Kidney (tissue), 13 donors: ENCODE measurements at regions not wholly inside any gene's neighbourhood (a gene's known extent, or its start where the extent isn't known, plus 50 kb on each side); places are given as distances from the start of the nearest gene placed in this dataset.

Source experiments
- DNase-seq, 5 donors: peaks; one replicate each; pipeline ENCODE4 v3.0.0-alpha.2; 2013 to 2020
- FAIRE-seq: peaks from 2 replicates; lab custom pipeline; 2012; peaks lifted over from hg19 to GRCh38; lab: Jason Lieb, UNC
- H3K27ac ChIP-seq, 2 donors: one replicate each; pipeline ENCODE4 v1.7.0; 2013; ENCODE audit warnings: low read depth in 2 of 2, low read length in 2 of 2, inconsistent platforms in 1 of 2
- H3K27me3 ChIP-seq: one replicate; pipeline ENCODE4 v1.7.1; 2013; ENCODE audit warnings: low read length, inconsistent platforms; ENCODE audit not compliant: control insufficient read depth, insufficient read depth
- H3K36me3 ChIP-seq, 3 donors: one replicate each; pipeline versions ENCODE4 v1.7.0 to v1.7.1; 2013; ENCODE audit warnings: low read length in 3 of 3, control low read depth in 1 of 3, inconsistent platforms in 1 of 3; ENCODE audit not compliant: insufficient read depth in 3 of 3, control insufficient read depth in 2 of 3
- H3K4me1 ChIP-seq, 3 donors: one replicate each; pipeline versions ENCODE4 v1.7.0 to v1.7.1; 2013; ENCODE audit warnings: low read length in 3 of 3, inconsistent platforms in 1 of 3, low read depth in 1 of 3; ENCODE audit not compliant: control insufficient read depth in 2 of 3, insufficient read depth in 2 of 3
- H3K4me3 ChIP-seq, 3 donors: one replicate each; pipeline versions ENCODE4 v1.7.0 to v1.8.1; 2013; ENCODE audit warnings: low read length in 3 of 3, control low read depth in 1 of 3, inconsistent platforms in 1 of 3
- H3K9ac ChIP-seq, 3 donors: one replicate each; pipeline versions ENCODE4 v1.7.0 to v1.7.1; 2013; ENCODE audit warnings: low read length in 3 of 3, control low read depth in 1 of 3, inconsistent platforms in 1 of 3
- H3K9me3 ChIP-seq, 3 donors: one replicate each; pipeline versions ENCODE4 v1.7.0 to v1.7.1; 2013; ENCODE audit warnings: low read length in 3 of 3, control low read depth in 1 of 3, inconsistent platforms in 1 of 3; ENCODE audit not compliant: control insufficient read depth in 2 of 3, insufficient read depth in 1 of 3
- CTCF ChIP-seq: IDR thresholded peaks from 3 replicates; pipeline ENCODE4 v1.5.1; 2012; ENCODE audit warnings: mild to moderate bottlenecking, moderate library complexity, borderline replicate concordance; ENCODE audit not compliant: insufficient read depth; ENCODE audit errors: extremely low read depth
- intact Hi-C: fragments of 100-400 bp; cut with DNase I; formaldehyde crosslinking; loops from one replicate; pipeline ENCODE4 v1.11.1; 2022
- donor health status: control.
- donor health status: control.
- donor health status: control.
- donor health status: control.
- donor health status: control.
- donor health status: DM: yes; HTN: yes; CAD: no.
- donor health status: Normal renal cell carcinoma (clear cell type).

GRCh38 chr5:174300118-174300940 lies 254.8 kb downstream of the NSG2 start:
- no peak overlapping the region for H3K4me3 ChIP-seq
- no peaks in the 10 kb centered on the region for H3K9me3 ChIP-seq
- DNase-seq (no peak), FAIRE-seq (no peak)
- no peak overlapping the region for H3K27ac ChIP-seq
- H3K4me1 ChIP-seq: no peaks in the 10 kb centered on the region
- no peak overlapping the region for H3K9ac ChIP-seq
- H3K36me3 ChIP-seq: no peaks in the 10 kb centered on the region
- no peaks in the 10 kb centered on the region for H3K27me3 ChIP-seq
- intact Hi-C loops: no loop called here
- TF ChIP-seq CTCF: no peak

- H3K4me1 ChIP-seq: no peaks in the 10 kb centered on the region
These were observed 255.6 kb downstream of the NSG2 start for GRCh38 chr5:174300941-174301761.

GRCh38 chr5:174301848-174302625 lies 256.5 kb downstream of the NSG2 start:
- no peak for TF ChIP-seq CTCF
- no peak for FAIRE-seq
- no peak for DNase-seq
- no peaks in the 10 kb centered on the region for H3K4me1 ChIP-seq
- no peaks in the 10 kb centered on the region for H3K27me3 ChIP-seq
- H3K36me3 ChIP-seq: no peaks in the 10 kb centered on the region
- H3K9ac ChIP-seq: no peak overlapping the region
- no peaks in the 10 kb centered on the region for H3K9me3 ChIP-seq
- H3K4me3 ChIP-seq: no peak overlapping the region
- intact Hi-C loops: no loop called here
- no peak overlapping the region for H3K27ac ChIP-seq

More at GRCh38 chr5:174300941-174301761, 255.6 kb downstream of the NSG2 start:
- DNase-seq: peak in 3 of 5 donors; percentile 17 to 42 (median 39)
- Histone ChIP-seq H3K9ac (no peak overlapping the region), H3K36me3 (no peaks in the 10 kb centered on the region), H3K4me3 (no peak overlapping the region), H3K9me3 (no peaks in the 10 kb centered on the region), H3K27ac (no peak overlapping the region), H3K27me3 (no peaks in the 10 kb centered on the region)
- intact Hi-C loops: no loop called here
- no peak for TF ChIP-seq CTCF
- FAIRE-seq: no peak
